Activated CD4-positive, alpha-beta T cell treated with anti-CD3 and anti-CD28 coated beads for 48 hours (primary cell): ENCODE measurements at regions not wholly inside any gene's neighbourhood (a gene's known extent, or its start where the extent isn't known, plus 50 kb on each side); places are given as distances from the start of the nearest gene placed in this dataset.

ENCODE experiments used
- DNase-seq: peaks from one replicate; pipeline ENCODE4 v3.0.0-alpha.2; 2020

- DNase-seq: no peak
These were observed 51.1 kb upstream of the SYPL1 start for GRCh38 chr7:106163257-106163656.
